Naive thymus-derived CD8-positive, alpha-beta T cell (primary cell): ENCODE measurements at regions not wholly inside any gene's neighbourhood (a gene's known extent, or its start where the extent isn't known, plus 50 kb on each side); places are given as distances from the start of the nearest gene placed in this dataset.
A peak's percentile ranks its signal among the peaks of the same experiment; 100 is the strongest.

Experiments
- ATAC-seq, 2 donors: fragments of 150-1000 bp; cut with Tn5 transposase in 1 of 2; sonication (Bioruptor Pico), chemical (Tn5 transposase) in 1 of 2; 1 replicate in 1 of 2; 2 replicates in 1 of 2; pipeline ENCODE4 v1.10.0; 2021; ENCODE audit warnings: mild to moderate bottlenecking in 2 of 2, moderate library complexity in 2 of 2
- POLR2A ChIA-PET: fragments of 350-600 bp; sonication (Branson Sonifier 250); formaldehyde crosslinking; loops from one replicate; lab custom pipeline; 2021; ENCODE audit warnings: antibody characterized with exemption; lab: Charles Lee
- DNase-seq, 10 donors: peaks; one replicate each; pipeline versions ENCODE4 v3.0.0 to v3.0.0-alpha.2; 2020 to 2022
- H3K27ac Mint-ChIP-seq, 10 donors: one replicate each; pipeline ENCODE4 v1.8.0; 2020 to 2022; ENCODE audit warnings: mild to moderate bottlenecking in 10 of 10, mixed read lengths in 10 of 10, moderate library complexity in 4 of 10, inconsistent platforms in 1 of 10
- H3K27me3 Mint-ChIP-seq, 5 donors: one replicate each; pipeline ENCODE4 v1.8.0; 2021 to 2022; ENCODE audit warnings: mixed read lengths in 5 of 5
- H3K36me3 Mint-ChIP-seq, 3 donors: one replicate each; pipeline ENCODE4 v1.8.0; 2020 to 2022; ENCODE audit warnings: mixed read lengths in 3 of 3, mild to moderate bottlenecking in 2 of 3, inconsistent platforms in 1 of 3
- H3K4me1 Mint-ChIP-seq, 4 donors: one replicate each; pipeline ENCODE4 v1.8.0; 2021 to 2022; ENCODE audit warnings: mixed read lengths in 4 of 4
- H3K4me3 Mint-ChIP-seq, 10 donors: one replicate each; pipeline ENCODE4 v1.8.0; 2020 to 2022; ENCODE audit warnings: mild to moderate bottlenecking in 10 of 10, mixed read lengths in 10 of 10, moderate library complexity in 6 of 10, inconsistent platforms in 1 of 10
- H3K9me3 Mint-ChIP-seq, 9 donors: one replicate each; pipeline ENCODE4 v1.8.0; 2020 to 2022; ENCODE audit warnings: mixed read lengths in 9 of 9, mild to moderate bottlenecking in 3 of 9, inconsistent platforms in 1 of 9, moderate library complexity in 1 of 9

- DNase-seq (no peak), ATAC-seq (no peak)
- H3K4me1 Mint-ChIP-seq, result no peaks in the 10 kb centered on the region
- no peak overlapping the region for H3K4me3 Mint-ChIP-seq
- H3K27me3 Mint-ChIP-seq, result peaks cover 0 to 2% (median 0%) of the 10 kb centered on the region in 5 donors
- peak overlapping the region in 1 of 10 donors; percentile 33 for H3K27ac Mint-ChIP-seq
- peaks cover 0 to 19% (median 4%) of the 10 kb centered on the region in 9 donors for H3K9me3 Mint-ChIP-seq
- peaks cover 0 to 5% (median 0%) of the 10 kb centered on the region in 3 donors for H3K36me3 Mint-ChIP-seq
- POLR2A ChIA-PET, result no interaction called here
Observed at GRCh38 chr2:14513903-14514302, 118.6 kb upstream of the LRATD1 start.

DNA sequence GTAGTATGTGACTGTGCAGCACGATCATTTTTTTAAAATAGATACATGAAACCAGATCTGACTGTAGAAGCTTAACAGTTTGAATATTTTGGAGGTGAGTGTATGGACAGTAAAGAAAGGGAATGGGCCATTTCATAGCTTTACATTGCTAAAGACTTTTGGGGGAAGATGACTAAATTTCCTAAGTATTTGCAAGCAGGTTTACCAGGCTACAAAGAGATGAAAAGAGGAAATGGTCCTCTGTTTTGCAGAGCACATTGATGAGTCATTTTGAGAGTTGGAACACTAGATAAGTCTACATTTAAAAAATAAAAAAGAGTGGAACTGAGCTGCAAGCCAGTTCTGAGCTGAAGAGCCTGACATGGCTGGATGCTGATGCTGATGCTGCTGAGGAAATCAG lies 115.7 kb upstream of the LRATD1 start:
- Mint-ChIP-seq H3K4me3 (no peak overlapping the region), H3K9me3 (peaks cover 2 to 11% (median 4%) of the 10 kb centered on the region in 9 donors), H3K4me1 (no peaks in the 10 kb centered on the region), H3K27ac (no peak overlapping the region), H3K27me3 (no peaks in the 10 kb centered on the region), H3K36me3 (no peaks in the 10 kb centered on the region)
- ATAC-seq, result no peak
- no peak for DNase-seq
- POLR2A ChIA-PET, result no interaction called here

- POLR2A ChIA-PET, result no interaction called here
- Mint-ChIP-seq H3K27ac (no peak overlapping the region), H3K4me3 (no peak overlapping the region), H3K27me3 (no peaks in the 10 kb centered on the region), H3K4me1 (no peaks in the 10 kb centered on the region), H3K9me3 (peaks cover 2 to 19% (median 4%) of the 10 kb centered on the region in 9 donors), H3K36me3 (no peaks in the 10 kb centered on the region)
- DNase-seq (no peak), ATAC-seq (no peak)
Observed at GRCh38 chr2:14517731-14518130, 114.8 kb upstream of the LRATD1 start.

DNA sequence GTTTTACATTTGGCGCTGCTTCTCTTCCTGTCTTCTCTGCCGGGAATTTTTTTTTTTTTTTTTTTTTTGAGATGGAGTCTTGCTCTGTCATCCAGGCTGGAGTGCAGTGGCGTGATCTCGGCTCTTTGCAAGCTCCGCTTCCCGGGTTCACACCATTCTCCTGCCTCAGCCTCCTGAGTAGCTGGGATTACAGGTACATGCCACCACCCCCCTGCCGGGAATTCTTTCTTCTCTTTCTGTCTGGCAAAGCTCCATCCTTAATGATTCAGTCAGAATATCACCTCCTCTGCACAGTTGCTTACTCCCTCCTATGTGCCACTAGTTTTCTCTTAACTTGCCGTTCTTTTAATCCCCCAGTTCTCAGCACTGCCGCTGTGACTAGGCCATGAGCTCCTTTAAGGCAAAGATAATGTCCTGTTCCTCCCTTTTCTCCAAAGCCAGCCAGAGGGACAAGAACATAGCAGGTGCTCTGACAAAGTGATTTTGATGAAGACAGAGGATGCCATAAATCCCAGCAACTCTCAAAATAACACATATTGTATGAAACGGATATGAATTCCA lies 112.1 kb upstream of the LRATD1 start:
- POLR2A ChIA-PET, result no interaction called here
- H3K27me3 Mint-ChIP-seq, result no peaks in the 10 kb centered on the region
- H3K9me3 Mint-ChIP-seq, result peaks cover 2 to 28% (median 8%) of the 10 kb centered on the region in 9 donors
- no peak overlapping the region for H3K27ac Mint-ChIP-seq
- ATAC-seq, result no peak
- no peak overlapping the region for H3K4me3 Mint-ChIP-seq
- H3K36me3 Mint-ChIP-seq, result no peaks in the 10 kb centered on the region
- no peak for DNase-seq
- no peaks in the 10 kb centered on the region for H3K4me1 Mint-ChIP-seq

GRCh38 chr2:14524041-14524802 lies 108.3 kb upstream of the LRATD1 start:
- H3K9me3 Mint-ChIP-seq, result peaks cover 0 to 38% (median 13%) of the 10 kb centered on the region in 9 donors
- H3K36me3 Mint-ChIP-seq, result no peaks in the 10 kb centered on the region
- no peaks in the 10 kb centered on the region for H3K27me3 Mint-ChIP-seq
- ATAC-seq (no peak), DNase-seq (no peak)
- POLR2A ChIA-PET, result no interaction called here
- H3K4me3 Mint-ChIP-seq, result no peak overlapping the region
- no peak overlapping the region for H3K27ac Mint-ChIP-seq
- H3K4me1 Mint-ChIP-seq, result no peaks in the 10 kb centered on the region

DNA sequence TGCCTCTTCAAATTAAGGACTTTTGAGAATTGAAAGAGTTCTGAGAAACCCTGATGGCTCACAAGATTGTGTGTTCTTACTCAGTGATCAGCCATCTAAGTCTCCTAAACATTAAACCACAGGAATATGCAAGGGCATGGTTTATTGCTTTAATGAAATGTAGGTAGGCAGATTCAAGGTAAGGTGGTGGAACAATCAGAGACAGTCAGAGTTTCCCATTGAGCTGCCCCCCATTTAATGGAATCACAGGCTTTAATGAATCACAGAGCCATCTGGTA lies 107.8 kb upstream of the LRATD1 start:
- DNase-seq (no peak), ATAC-seq (no peak)
- POLR2A ChIA-PET, result no interaction called here
- no peak overlapping the region for H3K27ac Mint-ChIP-seq
- H3K27me3 Mint-ChIP-seq, result no peaks in the 10 kb centered on the region
- no peaks in the 10 kb centered on the region for H3K4me1 Mint-ChIP-seq
- no peak overlapping the region for H3K4me3 Mint-ChIP-seq
- H3K36me3 Mint-ChIP-seq, result no peaks in the 10 kb centered on the region
- H3K9me3 Mint-ChIP-seq, result peaks cover 0 to 38% (median 13%) of the 10 kb centered on the region in 9 donors

GRCh38 chr2:14530506-14530905 lies 102.0 kb upstream of the LRATD1 start:
- DNase-seq (no peak), ATAC-seq (no peak)
- POLR2A ChIA-PET, result no interaction called here
- H3K9me3 Mint-ChIP-seq, result peaks cover 0 to 10% (median 0%) of the 10 kb centered on the region in 9 donors
- no peaks in the 10 kb centered on the region for H3K4me1 Mint-ChIP-seq
- H3K27ac Mint-ChIP-seq, result no peak overlapping the region
- H3K27me3 Mint-ChIP-seq, result no peaks in the 10 kb centered on the region
- H3K4me3 Mint-ChIP-seq, result no peak overlapping the region
- H3K36me3 Mint-ChIP-seq, result no peaks in the 10 kb centered on the region

DNA sequence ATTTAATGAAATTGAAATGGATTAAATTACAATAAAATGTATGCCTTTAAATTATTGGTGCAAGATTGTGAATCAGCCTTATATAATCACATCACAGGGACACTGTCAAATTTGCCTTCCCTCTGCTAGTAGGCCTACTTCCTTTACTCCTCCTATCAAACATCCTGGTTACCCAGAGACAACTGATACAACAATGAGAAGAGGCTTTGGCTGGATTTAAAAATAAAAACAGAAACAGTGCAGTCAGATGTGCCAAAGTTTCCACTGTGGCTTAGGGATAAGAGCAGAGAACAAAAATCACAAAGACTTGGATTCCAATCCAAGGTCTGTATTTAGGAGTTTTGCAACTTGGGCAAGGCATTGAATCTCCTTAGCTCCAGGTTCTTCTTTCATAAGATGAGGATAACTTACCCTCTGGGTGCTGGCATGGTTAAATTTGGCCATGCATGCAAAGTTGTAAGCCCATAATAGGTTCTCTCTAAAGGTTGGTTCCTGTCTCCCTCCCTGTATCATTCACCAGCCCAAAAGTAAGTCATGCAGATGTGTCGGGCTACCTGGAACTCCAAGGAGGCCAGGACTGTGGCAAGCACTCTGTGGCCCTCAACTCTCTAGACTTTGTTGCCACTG lies 99.3 kb upstream of the LRATD1 start:
- POLR2A ChIA-PET, result no interaction called here
- Mint-ChIP-seq H3K27me3 (no peaks in the 10 kb centered on the region), H3K9me3 (peaks cover 0 to 6% (median 0%) of the 10 kb centered on the region in 9 donors)

GRCh38 chr2:14535156-14535555 lies 97.4 kb upstream of the LRATD1 start:
- ATAC-seq (no peak), DNase-seq (no peak)
- no peaks in the 10 kb centered on the region for H3K4me1 Mint-ChIP-seq
- H3K27me3 Mint-ChIP-seq, result no peaks in the 10 kb centered on the region
- POLR2A ChIA-PET, result no interaction called here
- no peak overlapping the region for H3K4me3 Mint-ChIP-seq
- H3K9me3 Mint-ChIP-seq, result peaks cover 0 to 5% (median 0%) of the 10 kb centered on the region in 9 donors
- H3K27ac Mint-ChIP-seq, result no peak overlapping the region
- no peaks in the 10 kb centered on the region for H3K36me3 Mint-ChIP-seq

More for the DNA sequence above, 99.3 kb upstream of the LRATD1 start:
- Mint-ChIP-seq H3K4me3 (no peak overlapping the region), H3K4me1 (no peaks in the 10 kb centered on the region), H3K36me3 (no peaks in the 10 kb centered on the region), H3K27ac (no peak overlapping the region)
- ATAC-seq (no peak), DNase-seq (no peak)

DNA sequence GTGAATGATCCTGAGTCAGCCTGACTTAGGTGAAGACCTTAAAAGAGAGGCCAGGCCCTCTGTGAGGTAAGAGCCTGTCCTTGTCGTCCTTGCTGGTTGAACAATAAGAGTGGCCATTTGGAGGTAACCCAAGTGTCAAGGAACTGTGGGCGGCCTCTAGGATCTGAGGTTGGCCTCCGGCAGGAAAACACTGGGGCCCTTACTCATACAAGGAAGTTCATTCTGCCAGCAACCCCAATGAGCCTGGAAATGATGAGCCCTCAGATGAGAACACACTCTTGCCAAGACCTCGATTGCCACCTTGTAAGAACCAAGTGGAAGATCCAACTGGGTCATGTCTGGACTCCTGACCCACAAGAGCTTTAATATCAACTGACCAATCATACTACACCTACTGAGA lies 95.5 kb upstream of the LRATD1 start:
- POLR2A ChIA-PET, result no interaction called here
- Mint-ChIP-seq H3K27ac (no peak overlapping the region), H3K36me3 (no peaks in the 10 kb centered on the region), H3K4me1 (no peaks in the 10 kb centered on the region), H3K9me3 (peaks cover 0 to 5% (median 2%) of the 10 kb centered on the region in 9 donors), H3K4me3 (no peak overlapping the region), H3K27me3 (no peaks in the 10 kb centered on the region)
- no peak for DNase-seq
- ATAC-seq, result no peak

- Mint-ChIP-seq H3K36me3 (no peaks in the 10 kb centered on the region), H3K4me3 (no peak overlapping the region), H3K9me3 (peaks cover 0 to 10% (median 2%) of the 10 kb centered on the region in 9 donors), H3K27ac (no peak overlapping the region), H3K27me3 (no peaks in the 10 kb centered on the region), H3K4me1 (no peaks in the 10 kb centered on the region)
- ATAC-seq, result no peak
- POLR2A ChIA-PET, result no interaction called here
- no peak for DNase-seq
Observed at GRCh38 chr2:14540015-14540414, 92.5 kb upstream of the LRATD1 start.

GRCh38 chr2:14543284-14543683 lies 89.2 kb upstream of the LRATD1 start:
- H3K4me1 Mint-ChIP-seq, result no peaks in the 10 kb centered on the region
- no peak overlapping the region for H3K4me3 Mint-ChIP-seq
- H3K27me3 Mint-ChIP-seq, result peaks cover 0 to 4% (median 0%) of the 10 kb centered on the region in 5 donors
- ATAC-seq (no peak), DNase-seq (no peak)
- no peak overlapping the region for H3K27ac Mint-ChIP-seq
- peaks cover 0 to 7% (median 0%) of the 10 kb centered on the region in 9 donors for H3K9me3 Mint-ChIP-seq
- no peaks in the 10 kb centered on the region for H3K36me3 Mint-ChIP-seq
- POLR2A ChIA-PET, result no interaction called here

GRCh38 chr2:14544247-14544646 lies 88.3 kb upstream of the LRATD1 start:
- Mint-ChIP-seq H3K36me3 (no peaks in the 10 kb centered on the region), H3K4me1 (no peaks in the 10 kb centered on the region), H3K9me3 (peaks cover 0 to 7% (median 0%) of the 10 kb centered on the region in 9 donors), H3K4me3 (no peak overlapping the region), H3K27ac (no peak overlapping the region), H3K27me3 (peaks cover 0 to 4% (median 0%) of the 10 kb centered on the region in 5 donors)
- no peak for ATAC-seq
- POLR2A ChIA-PET, result no interaction called here
- no peak for DNase-seq
